PFSK-1 (cell line): ENCODE measurements at regions not wholly inside any gene's neighbourhood (a gene's known extent, or its start where the extent isn't known, plus 50 kb on each side); places are given as distances from the start of the nearest gene placed in this dataset.

Source experiments
- POLR2AphosphoS5 ChIP-seq: IDR thresholded peaks from 2 replicates; pipeline ENCODE4 v1.6.1; 2012; ENCODE audit warnings: low read depth, mild to moderate bottlenecking, control low read depth, low read length, moderate library complexity
- SIN3A ChIP-seq: IDR thresholded peaks from 2 replicates; pipeline ENCODE4 v1.6.1; 2012; ENCODE audit warnings: mild to moderate bottlenecking, low read length, moderate library complexity, borderline replicate concordance; ENCODE audit not compliant: insufficient read depth
- TAF1 ChIP-seq: IDR thresholded peaks from 2 replicates; pipeline ENCODE4 v1.6.1; 2012; ENCODE audit warnings: low read length, control low read depth, borderline replicate concordance; ENCODE audit not compliant: insufficient read depth
- TF ChIP-seq, protein P1 (sequence below), 2 experiments: IDR thresholded peaks; 2 replicates each; pipeline versions ENCODE4 v1.6.1 to v1.8.0; 2011 to 2012; ENCODE audit warnings: low read depth in 2 of 2, low read length in 2 of 2, control low read depth in 1 of 2, inconsistent platforms in 1 of 2, mild to moderate bottlenecking in 1 of 2, moderate library complexity in 1 of 2; ENCODE audit not compliant: insufficient read depth in 1 of 2

DNA sequence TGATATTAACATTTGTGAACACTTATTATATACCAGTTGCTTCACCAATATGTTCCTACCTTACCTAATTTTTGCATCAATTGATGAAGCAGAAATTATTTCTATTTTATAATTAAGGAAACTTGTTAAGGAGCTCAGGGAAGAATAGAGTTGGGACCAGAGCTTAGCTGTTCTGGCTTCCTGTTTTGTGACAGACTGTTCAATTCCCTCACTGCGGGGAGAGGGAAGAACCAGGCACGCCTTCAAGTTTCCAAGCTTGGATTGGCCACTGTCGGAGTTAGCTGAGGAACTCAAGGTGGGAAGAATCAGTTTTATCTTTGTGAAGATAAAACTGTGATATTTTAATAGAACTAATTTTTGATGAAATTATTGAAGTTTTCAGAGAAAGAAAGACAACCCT, 142.3 kb upstream of the LMO4 start:
- no peak for TF ChIP-seq SIN3A
- TF ChIP-seq TAF1 = no peak
- no peak for TF ChIP-seq POLR2AphosphoS5
- TF ChIP-seq, protein P1, sequence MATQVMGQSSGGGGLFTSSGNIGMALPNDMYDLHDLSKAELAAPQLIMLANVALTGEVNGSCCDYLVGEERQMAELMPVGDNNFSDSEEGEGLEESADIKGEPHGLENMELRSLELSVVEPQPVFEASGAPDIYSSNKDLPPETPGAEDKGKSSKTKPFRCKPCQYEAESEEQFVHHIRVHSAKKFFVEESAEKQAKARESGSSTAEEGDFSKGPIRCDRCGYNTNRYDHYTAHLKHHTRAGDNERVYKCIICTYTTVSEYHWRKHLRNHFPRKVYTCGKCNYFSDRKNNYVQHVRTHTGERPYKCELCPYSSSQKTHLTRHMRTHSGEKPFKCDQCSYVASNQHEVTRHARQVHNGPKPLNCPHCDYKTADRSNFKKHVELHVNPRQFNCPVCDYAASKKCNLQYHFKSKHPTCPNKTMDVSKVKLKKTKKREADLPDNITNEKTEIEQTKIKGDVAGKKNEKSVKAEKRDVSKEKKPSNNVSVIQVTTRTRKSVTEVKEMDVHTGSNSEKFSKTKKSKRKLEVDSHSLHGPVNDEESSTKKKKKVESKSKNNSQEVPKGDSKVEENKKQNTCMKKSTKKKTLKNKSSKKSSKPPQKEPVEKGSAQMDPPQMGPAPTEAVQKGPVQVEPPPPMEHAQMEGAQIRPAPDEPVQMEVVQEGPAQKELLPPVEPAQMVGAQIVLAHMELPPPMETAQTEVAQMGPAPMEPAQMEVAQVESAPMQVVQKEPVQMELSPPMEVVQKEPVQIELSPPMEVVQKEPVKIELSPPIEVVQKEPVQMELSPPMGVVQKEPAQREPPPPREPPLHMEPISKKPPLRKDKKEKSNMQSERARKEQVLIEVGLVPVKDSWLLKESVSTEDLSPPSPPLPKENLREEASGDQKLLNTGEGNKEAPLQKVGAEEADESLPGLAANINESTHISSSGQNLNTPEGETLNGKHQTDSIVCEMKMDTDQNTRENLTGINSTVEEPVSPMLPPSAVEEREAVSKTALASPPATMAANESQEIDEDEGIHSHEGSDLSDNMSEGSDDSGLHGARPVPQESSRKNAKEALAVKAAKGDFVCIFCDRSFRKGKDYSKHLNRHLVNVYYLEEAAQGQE (IDR thresholded peaks at IDR 0.05; ENCODE audit: insufficient read depth in 1 of 2, low read depth in 2 of 2, low read length in 2 of 2) = no peak
